ENCODE measurements at regions not wholly inside any gene's neighbourhood (a gene's known extent, or its start where the extent isn't known, plus 50 kb on each side); places are given as distances from the start of the nearest gene placed in this dataset.

DNA sequence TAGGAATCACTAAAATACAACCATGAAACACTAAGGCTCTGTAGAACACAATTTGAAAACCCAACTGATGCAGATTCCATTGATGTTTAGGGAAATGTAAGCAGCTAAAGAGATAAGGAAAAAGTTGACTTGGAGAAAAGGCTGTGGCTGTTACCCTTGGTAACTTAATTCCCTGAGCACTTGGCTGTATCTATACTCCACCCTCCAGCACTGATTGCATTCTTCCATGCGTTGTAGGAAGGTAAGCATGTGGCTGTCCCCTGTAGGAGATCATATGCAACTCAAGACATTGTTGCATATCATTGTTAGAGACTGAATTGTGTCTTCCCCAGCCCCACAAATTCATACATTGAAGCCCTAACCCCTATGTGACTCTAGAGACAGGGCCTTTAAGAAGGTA is 184.5 kb downstream of the CEMIP2 start:
- TF ChIP-seq, protein P1, sequence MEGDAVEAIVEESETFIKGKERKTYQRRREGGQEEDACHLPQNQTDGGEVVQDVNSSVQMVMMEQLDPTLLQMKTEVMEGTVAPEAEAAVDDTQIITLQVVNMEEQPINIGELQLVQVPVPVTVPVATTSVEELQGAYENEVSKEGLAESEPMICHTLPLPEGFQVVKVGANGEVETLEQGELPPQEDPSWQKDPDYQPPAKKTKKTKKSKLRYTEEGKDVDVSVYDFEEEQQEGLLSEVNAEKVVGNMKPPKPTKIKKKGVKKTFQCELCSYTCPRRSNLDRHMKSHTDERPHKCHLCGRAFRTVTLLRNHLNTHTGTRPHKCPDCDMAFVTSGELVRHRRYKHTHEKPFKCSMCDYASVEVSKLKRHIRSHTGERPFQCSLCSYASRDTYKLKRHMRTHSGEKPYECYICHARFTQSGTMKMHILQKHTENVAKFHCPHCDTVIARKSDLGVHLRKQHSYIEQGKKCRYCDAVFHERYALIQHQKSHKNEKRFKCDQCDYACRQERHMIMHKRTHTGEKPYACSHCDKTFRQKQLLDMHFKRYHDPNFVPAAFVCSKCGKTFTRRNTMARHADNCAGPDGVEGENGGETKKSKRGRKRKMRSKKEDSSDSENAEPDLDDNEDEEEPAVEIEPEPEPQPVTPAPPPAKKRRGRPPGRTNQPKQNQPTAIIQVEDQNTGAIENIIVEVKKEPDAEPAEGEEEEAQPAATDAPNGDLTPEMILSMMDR (IDR thresholded peaks at IDR 0.05; ENCODE audit: low read depth, low read length) = no peak
- no peak for TF ChIP-seq EZH2phosphoT487 (IDR thresholded peaks at IDR 0.05; ENCODE audit: low read depth)

Measured in OCI-LY3 (cell line).